ENCODE measurements at regions not wholly inside any gene's neighbourhood (a gene's known extent, or its start where the extent isn't known, plus 50 kb on each side); places are given as distances from the start of the nearest gene placed in this dataset.

- TF ChIP-seq CTCF (IDR thresholded peaks at IDR 0.05; ENCODE audit: insufficient read depth, low read length, missing control alignments) = peak; percentile 76
- POLR2A ChIA-PET = no interaction called here
- no peak overlapping the region for H3K4me3 ChIP-seq (ENCODE audit: low read depth, low read length)
- peak; percentile 21 for DNase-seq (ENCODE audit: low read depth, low spot score)
- CTCF ChIA-PET = interaction anchor here (0.6 to 3.3 kb wide), 11 partner anchors 10 to 861 kb away, joined by 3 to 9 read pairs (median 4); no protein-coding TSS in a partner anchor
These were observed 485.6 kb downstream of the ZSWIM6 start for GRCh38 chr5:61817472-61818326.

- DNase-seq (ENCODE audit: low read depth, low spot score) = no peak
- POLR2A ChIA-PET = no interaction called here
- TF ChIP-seq CTCF (IDR thresholded peaks at IDR 0.05; ENCODE audit: insufficient read depth, low read length, missing control alignments) = no peak
- CTCF ChIA-PET = no interaction called here
- H3K4me3 ChIP-seq (ENCODE audit: low read depth, low read length) = no peak overlapping the region
These were observed 485.2 kb upstream of the KIF2A start for GRCh38 chr5:61820836-61821235.

DNA sequence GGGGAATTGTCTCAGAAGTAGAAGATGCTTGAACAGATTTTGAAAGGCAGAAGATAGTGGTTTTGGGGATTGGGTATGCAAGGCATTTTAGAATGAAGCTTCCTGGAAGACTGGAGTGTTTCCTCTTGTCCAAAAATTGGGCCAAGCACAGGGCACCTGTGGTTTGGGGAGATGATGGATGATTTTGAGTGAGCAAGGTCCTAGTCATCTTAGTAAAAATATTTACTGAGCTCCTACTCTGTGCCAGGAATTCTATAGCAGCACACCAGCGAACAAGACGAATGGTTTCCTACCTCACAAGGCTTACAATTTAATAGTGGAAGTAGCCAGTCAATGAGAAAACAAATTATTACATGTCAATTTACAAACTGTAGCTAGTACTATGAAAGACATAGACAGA lies 484.4 kb upstream of the KIF2A start:
- ChIA-PET POLR2A (no interaction called here), CTCF (no interaction called here)
- TF ChIP-seq CTCF (IDR thresholded peaks at IDR 0.05; ENCODE audit: insufficient read depth, low read length, missing control alignments) = no peak
- H3K4me3 ChIP-seq (ENCODE audit: low read depth, low read length) = no peak overlapping the region
- no peak for DNase-seq (ENCODE audit: low read depth, low spot score)

DNA sequence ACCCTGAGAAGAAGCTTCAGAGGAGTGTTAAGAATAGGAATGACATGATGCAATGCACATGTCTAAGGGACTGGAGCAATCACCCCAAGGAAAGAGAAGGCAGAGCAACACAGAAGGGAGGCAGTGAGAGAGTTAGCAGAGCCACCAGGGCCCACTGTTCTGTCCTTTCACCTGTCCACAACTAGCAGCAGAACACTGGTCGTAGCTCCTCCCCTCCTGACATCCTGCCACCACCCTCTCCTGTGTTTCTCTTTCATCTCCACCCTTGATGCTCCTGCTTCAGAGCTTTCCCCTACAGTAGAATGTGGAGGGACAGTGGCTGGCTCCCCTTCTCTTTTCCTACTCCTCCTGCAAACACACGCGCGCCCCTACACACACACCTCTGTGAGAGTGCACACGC lies 483.4 kb upstream of the KIF2A start:
- H3K4me3 ChIP-seq (ENCODE audit: low read depth, low read length) = no peak overlapping the region
- no peak for TF ChIP-seq CTCF (IDR thresholded peaks at IDR 0.05; ENCODE audit: insufficient read depth, low read length, missing control alignments)
- CTCF ChIA-PET = interaction anchor here (0.8 kb wide), 1 partner anchor 20 kb away, joined by 4 read pairs; no protein-coding TSS in a partner anchor
- DNase-seq (ENCODE audit: low read depth, low spot score) = no peak
- POLR2A ChIA-PET = no interaction called here

GRCh38 chr5:61823065-61823464 lies 482.9 kb upstream of the KIF2A start:
- CTCF ChIA-PET = interaction anchor here (0.8 kb wide), 1 partner anchor 20 kb away, joined by 4 read pairs; no protein-coding TSS in a partner anchor
- POLR2A ChIA-PET = no interaction called here
- DNase-seq (ENCODE audit: low read depth, low spot score) = no peak

More at GRCh38 chr5:61823065-61823464, 482.9 kb upstream of the KIF2A start:
- no peak for TF ChIP-seq CTCF (IDR thresholded peaks at IDR 0.05; ENCODE audit: insufficient read depth, low read length, missing control alignments)
- H3K4me3 ChIP-seq (ENCODE audit: low read depth, low read length) = no peak overlapping the region
